ENCODE measurements at regions not wholly inside any gene's neighbourhood (a gene's known extent, or its start where the extent isn't known, plus 50 kb on each side); places are given as distances from the start of the nearest gene placed in this dataset.

GRCh38 chr13:66099825-66100224, 1130.3 kb downstream of the PCDH9 start:
- no peak for TF ChIP-seq YY1 (IDR thresholded peaks at IDR 0.05; ENCODE audit: low read depth, low read length)
- TF ChIP-seq NR2C1 (IDR thresholded peaks at IDR 0.05) = no peak
- no peak for TF ChIP-seq TAF1 (IDR thresholded peaks at IDR 0.05; ENCODE audit: borderline replicate concordance, low read depth, low read length)
- no peak for TF ChIP-seq CREB1 (IDR thresholded peaks at IDR 0.05; ENCODE audit: low read depth)
